Lower leg skin (tissue), 3 donors: ENCODE measurements at regions not wholly inside any gene's neighbourhood (a gene's known extent, or its start where the extent isn't known, plus 50 kb on each side); places are given as distances from the start of the nearest gene placed in this dataset.

Source experiments
- CTCF ChIP-seq, 3 donors: fragments of 450-650 bp; IDR thresholded peaks; one replicate each; pipeline ENCODE4 v1.5.1; 2016; ENCODE audit warnings: antibody characterized with exemption in 3 of 3, mild to moderate bottlenecking in 3 of 3, moderate library complexity in 2 of 3
- POLR2A ChIP-seq, 2 donors: fragments of 450-650 bp; IDR thresholded peaks; one replicate each; pipeline ENCODE4 v1.6.1; 2016 to 2017; ENCODE audit warnings: antibody characterized with exemption in 2 of 2, mild to moderate bottlenecking in 1 of 2, moderate library complexity in 1 of 2

GRCh38 chr7:11959121-11959520 lies 127.1 kb upstream of the THSD7A start:
- TF ChIP-seq CTCF (IDR thresholded peaks at IDR 0.05) (no peak), POLR2A (IDR thresholded peaks at IDR 0.05) (no peak)
